DMS53 (cell line): ENCODE measurements at regions not wholly inside any gene's neighbourhood (a gene's known extent, or its start where the extent isn't known, plus 50 kb on each side); places are given as distances from the start of the nearest gene placed in this dataset.

Experiments
- DNase-seq: peaks from one replicate; lab custom pipeline; 2025; lab: John Stamatoyannopoulos, UW

GRCh38 chr9:88229434-88229833 is 91.2 kb upstream of the SPATA31C2 start:
- no peak for DNase-seq

GRCh38 chr9:88224938-88225337 is 86.7 kb upstream of the SPATA31C2 start:
- no peak for DNase-seq

DNA sequence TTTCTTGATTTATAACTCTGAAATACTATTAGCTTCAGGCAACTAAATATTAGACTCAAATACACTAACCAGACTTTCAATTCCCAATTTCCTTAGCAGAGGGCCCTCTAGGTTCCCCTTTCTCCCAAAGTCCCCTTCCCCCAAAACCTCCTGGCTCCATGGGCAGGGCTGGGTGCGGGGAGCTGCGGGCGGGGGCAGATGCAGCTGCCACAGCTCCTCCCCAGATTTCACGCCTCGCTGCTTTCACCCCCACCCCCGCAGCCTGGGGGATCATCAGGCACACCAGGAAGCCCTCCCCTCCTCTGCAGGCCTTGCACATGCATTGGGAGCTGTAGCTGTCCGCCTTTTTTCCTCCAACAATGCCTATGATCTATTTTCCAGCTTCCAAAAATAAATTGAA is 82.8 kb upstream of the SPATA31C2 start:
- no peak for DNase-seq

- no peak for DNase-seq
These were observed 82.4 kb upstream of the SPATA31C2 start for GRCh38 chr9:88220652-88221051.

DNA sequence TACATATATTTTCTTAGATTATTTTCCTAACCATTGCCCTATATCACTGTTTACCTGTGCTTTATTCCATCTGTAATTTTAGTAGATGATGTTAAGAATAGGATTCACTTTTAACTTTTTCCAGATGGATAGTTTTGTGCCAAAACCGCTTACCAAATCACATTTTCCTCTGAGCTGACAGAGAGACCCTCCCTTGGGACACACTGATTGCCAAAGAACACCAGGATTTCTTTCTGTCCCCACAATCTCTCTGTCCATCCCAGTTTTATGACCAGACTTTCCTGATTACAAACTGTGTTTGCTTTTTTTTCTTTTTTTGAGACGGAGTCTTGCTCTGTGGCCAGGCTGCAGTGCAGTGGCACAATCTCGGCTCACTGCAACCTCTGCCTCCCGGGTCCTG is 81.3 kb upstream of the SPATA31C2 start:
- no peak for DNase-seq

- no peak for DNase-seq
These were observed 80.5 kb upstream of the SPATA31C2 start for GRCh38 chr9:88218726-88219125.

DNA sequence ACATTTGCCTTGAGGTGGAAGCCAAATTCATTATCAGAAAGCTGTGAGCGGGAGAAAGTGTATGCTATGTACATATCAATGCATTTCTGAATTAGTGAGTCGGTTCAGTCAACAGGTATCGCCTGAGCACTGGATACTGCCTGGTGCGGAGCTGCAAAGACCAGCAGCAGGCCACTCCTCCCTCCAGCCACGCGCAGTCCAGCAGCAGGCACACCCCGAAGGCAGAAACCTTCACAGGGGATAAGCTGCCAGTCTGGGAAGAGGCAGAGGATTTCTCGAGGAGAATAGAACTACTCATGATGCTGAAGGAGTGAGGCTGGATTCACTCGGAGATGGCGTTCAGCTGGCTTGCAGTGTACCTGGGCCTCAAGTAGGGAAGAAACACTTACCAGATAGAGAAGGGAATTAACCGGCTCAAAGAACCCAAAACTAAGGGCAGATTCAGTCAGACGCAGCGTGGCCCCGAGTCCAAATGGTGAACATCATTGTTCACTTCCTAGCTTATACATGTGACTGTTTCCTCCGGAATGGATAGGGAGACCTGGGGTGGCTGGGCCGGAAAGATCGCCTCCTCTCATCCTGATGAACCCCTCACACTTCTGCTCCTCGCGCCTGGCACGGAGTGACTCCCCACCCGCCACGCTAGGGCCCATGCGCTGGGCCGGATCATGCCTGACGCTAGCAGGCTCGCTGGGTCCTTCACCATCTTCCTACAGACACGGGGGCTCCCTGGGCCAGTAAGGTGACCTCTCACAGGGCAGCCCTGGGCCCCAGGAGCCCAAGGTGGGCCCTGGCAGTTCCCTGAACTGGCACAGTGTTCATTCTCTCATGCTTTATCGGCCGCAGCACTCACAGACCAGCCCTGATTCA is 78.1 kb upstream of the SPATA31C2 start:
- no peak for DNase-seq

- DNase-seq = no peak
These were observed 77.2 kb upstream of the SPATA31C2 start for GRCh38 chr9:88215196-88216125.

DNA sequence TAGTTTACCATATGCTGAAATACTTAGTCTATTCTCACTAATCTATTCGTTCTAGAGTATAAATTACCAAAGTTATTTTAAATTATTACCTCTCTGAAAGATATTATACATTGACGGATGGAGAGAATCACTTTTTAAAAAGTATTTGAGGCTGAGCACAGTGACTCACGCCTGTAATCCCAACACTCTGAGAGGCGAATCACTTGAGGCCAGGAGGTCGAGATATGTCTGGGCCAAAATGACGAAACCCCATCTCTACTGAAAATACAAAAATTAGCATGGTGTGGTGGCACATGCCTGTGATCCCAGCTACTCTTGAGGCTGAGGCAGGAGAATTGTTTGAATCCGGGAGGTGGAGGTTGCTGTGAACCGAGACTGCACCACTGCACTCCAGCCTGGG is 64.0 kb upstream of the SPATA31C2 start:
- no peak for DNase-seq

GRCh38 chr9:88198341-88198807 is 60.1 kb upstream of the SPATA31C2 start:
- no peak for DNase-seq

DNA sequence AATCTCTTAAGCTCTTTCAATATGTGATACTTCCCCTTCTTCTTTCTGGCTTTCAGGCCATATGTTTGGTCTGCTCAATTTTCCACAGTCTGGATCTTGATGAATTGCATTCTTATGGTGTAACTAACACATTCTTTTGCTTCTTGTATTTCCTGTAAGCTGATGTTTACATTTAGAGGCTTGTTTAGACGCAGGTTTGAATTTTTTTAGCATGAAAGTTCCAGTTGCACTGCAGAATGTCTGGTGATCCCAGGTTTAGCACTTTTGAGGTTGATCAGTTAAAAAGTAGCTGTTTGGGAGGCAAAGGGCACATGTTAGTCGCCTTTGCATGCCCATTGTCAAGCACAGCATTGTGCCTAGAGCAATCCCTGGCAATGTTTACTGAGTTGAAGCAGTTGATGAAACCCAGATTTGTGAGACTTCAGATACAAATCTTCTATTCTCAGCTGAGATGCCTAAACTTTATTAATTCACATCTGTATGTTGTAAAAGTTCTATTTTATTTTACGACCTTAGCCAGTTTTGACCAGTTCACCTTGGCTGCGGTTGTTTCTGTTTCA is 59.6 kb upstream of the SPATA31C2 start:
- no peak for DNase-seq

DNA sequence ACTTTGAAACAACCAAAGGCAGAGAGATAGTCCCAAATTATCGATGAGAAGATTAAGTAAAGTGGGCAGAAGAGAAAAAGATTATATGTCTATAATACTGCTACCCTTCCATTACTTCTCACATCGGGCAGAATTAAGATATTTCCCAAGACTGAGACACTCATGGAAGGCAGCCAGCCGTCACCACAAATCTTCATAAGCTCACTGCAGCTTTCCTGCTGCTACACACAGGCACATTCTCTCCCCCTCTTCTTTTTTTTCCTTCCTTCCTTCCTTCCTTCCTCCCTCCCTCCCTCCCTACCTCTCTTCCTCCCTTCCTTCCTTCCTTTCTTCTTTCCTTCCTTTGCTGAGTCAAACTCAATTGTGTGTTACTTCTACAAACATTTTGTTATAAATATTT is 58.7 kb upstream of the SPATA31C2 start:
- no peak for DNase-seq

GRCh38 chr9:88196142-88196790 is 58.0 kb upstream of the SPATA31C2 start:
- DNase-seq = no peak

- DNase-seq = no peak
These were observed 55.5 kb upstream of the SPATA31C2 start for GRCh38 chr9:88193766-88194165.

DNA sequence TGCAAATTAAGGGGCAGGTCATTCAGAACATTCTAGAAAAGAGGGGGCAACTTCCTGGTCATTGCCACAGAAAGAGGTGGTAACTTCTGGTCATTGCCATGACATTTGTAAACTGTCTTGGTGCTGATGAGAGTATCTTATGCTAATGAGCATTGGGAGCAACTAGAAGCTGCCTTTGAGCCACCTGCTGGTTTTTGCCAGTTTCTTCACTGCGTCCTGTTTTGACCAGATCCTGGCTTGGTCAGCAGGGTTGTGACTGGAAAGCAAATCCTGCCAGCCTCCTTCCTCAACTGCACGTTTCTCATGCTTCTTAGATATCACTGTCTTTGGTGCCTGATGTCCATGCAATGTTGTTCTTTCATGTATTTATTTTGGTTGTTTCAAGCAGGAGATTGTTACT is 53.2 kb upstream of the SPATA31C2 start:
- no peak for DNase-seq

DNA sequence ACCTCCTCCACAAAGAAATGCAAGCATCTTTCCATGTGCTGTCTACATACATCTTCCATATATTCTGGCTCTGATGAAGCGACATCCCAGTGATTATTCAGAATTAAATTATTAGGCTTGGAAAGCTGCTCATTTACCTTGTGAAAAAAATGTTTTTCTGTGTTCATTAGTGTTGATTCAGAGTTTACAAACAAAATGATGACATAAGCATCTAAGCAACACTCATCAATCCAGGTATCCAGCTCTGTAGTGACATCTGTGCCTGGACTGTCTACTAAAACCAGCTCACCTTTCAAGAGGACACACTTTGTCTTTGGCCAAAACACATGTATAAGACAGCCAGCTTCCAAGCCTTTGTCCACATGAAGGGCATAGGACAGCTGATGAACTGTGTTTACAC is 51.1 kb upstream of the SPATA31C2 start:
- DNase-seq = no peak
